Neural progenitor cell (in vitro differentiated cells): ENCODE measurements at regions not wholly inside any gene's neighbourhood (a gene's known extent, or its start where the extent isn't known, plus 50 kb on each side); places are given as distances from the start of the nearest gene placed in this dataset.

Experiments used
- DNase-seq: peaks from one replicate; pipeline ENCODE4 v3.0.0-alpha.2; 2016; ENCODE audit warnings: low spot score
- H2AFZ ChIP-seq: fragments of 200-600 bp; sonication (generic); replicated peaks from 2 replicates; pipeline ENCODE4 v1.6.1; 2016; ENCODE audit warnings: antibody characterized with exemption
- H3F3A ChIP-seq: fragments of 200-600 bp; sonication (generic); 2 replicates; pipeline ENCODE4 v1.6.1; 2016; ENCODE audit warnings: antibody characterized with exemption, low read depth
- H3K27ac ChIP-seq: fragments of 200-600 bp; sonication (generic); 2 replicates; pipeline ENCODE4 v1.5.1; 2016; ENCODE audit warnings: mild to moderate bottlenecking
- H3K27me3 ChIP-seq: fragments of 200-600 bp; sonication (generic); 2 replicates; pipeline ENCODE4 v1.6.1; 2016; ENCODE audit warnings: mild to moderate bottlenecking, moderate library complexity
- H3K36me3 ChIP-seq: fragments of 200-600 bp; sonication (generic); 2 replicates; pipeline ENCODE4 v1.5.1; 2016
- H3K4me1 ChIP-seq: fragments of 200-600 bp; sonication (generic); 2 replicates; pipeline ENCODE4 v1.6.1; 2016; ENCODE audit warnings: mixed run types
- H3K4me2 ChIP-seq: fragments of 200-600 bp; sonication (generic); 2 replicates; pipeline ENCODE4 v1.6.1; 2016
- H3K4me3 ChIP-seq: fragments of 200-600 bp; sonication (generic); 2 replicates; pipeline ENCODE4 v1.5.1; 2016
- H3K79me2 ChIP-seq: fragments of 200-600 bp; sonication (generic); 2 replicates; pipeline ENCODE4 v1.6.1; 2016; ENCODE audit warnings: low read depth
- H3K9ac ChIP-seq: fragments of 200-600 bp; sonication (generic); 2 replicates; pipeline ENCODE4 v1.6.1; 2016
- H3K9me3 ChIP-seq: fragments of 200-600 bp; sonication (generic); 2 replicates; pipeline ENCODE4 v1.5.1; 2016; ENCODE audit warnings: low read depth
- H4K20me1 ChIP-seq: fragments of 200-600 bp; sonication (generic); 2 replicates; pipeline ENCODE4 v1.6.1; 2016; ENCODE audit warnings: low read depth
- H3K27ac Mint-ChIP-seq: 3 replicates; pipeline ENCODE4 v1.8.0; 2021; ENCODE audit warnings: mixed read lengths
- H3K27me3 Mint-ChIP-seq: 2 replicates; pipeline ENCODE4 v1.8.0; 2022; ENCODE audit warnings: low read depth, mild to moderate bottlenecking, inconsistent platforms, moderate library complexity, mixed read lengths; ENCODE audit not compliant: insufficient read depth
- H3K36me3 Mint-ChIP-seq: 3 replicates; pipeline ENCODE4 v1.8.0; 2021; ENCODE audit warnings: mixed read lengths
- H3K4me1 Mint-ChIP-seq: 3 replicates; pipeline ENCODE4 v1.8.0; 2021; ENCODE audit warnings: mixed read lengths
- H3K4me3 Mint-ChIP-seq: 3 replicates; pipeline ENCODE4 v1.8.0; 2021; ENCODE audit warnings: mild to moderate bottlenecking, moderate library complexity, mixed read lengths
- H3K9me3 Mint-ChIP-seq: 3 replicates; pipeline ENCODE4 v1.8.0; 2020; ENCODE audit warnings: mixed read lengths
- EZH2 ChIP-seq: fragments of 200-600 bp; sonication (generic); IDR thresholded peaks from 2 replicates; pipeline ENCODE4 v1.6.1; 2017; ENCODE audit warnings: antibody characterized with exemption, mild to moderate bottlenecking, moderate library complexity
- EZH2phosphoT487 ChIP-seq: fragments of 200-600 bp; sonication (generic); IDR thresholded peaks from 2 replicates; pipeline ENCODE4 v1.6.1; 2017; ENCODE audit warnings: antibody characterized with exemption
- TF ChIP-seq, protein P1 (sequence below): fragments of 200-600 bp; sonication (generic); IDR thresholded peaks from 2 replicates; pipeline ENCODE4 v1.5.1; 2017; ENCODE audit warnings: antibody characterized with exemption, mild to moderate bottlenecking

DNA sequence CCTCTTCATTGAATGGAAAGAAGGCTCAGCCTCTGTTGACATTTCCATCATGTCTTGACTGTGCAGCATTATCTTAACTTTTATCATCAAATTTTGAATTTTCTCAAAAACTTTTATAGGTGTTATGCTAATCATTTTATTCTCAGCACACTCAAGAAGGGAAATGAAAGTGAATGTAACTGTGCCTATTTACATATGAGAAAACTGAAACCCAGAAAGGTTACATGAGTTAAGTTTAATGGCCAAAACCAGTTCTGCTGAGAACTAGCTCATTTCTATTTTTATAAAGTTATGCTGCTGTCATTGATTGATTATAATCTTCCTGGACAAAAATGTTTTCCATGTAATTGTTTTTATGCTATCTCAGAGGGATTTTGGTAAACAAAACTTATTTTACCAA, 618.8 kb upstream of the NRXN1 start:
- Mint-ChIP-seq H3K36me3 (no peaks in the 10 kb centered on the region), H3K4me3 (no peak overlapping the region), H3K9me3 (no peaks in the 10 kb centered on the region), H3K4me1 (no peaks in the 10 kb centered on the region), H3K27ac (no peak overlapping the region), H3K27me3 (no peaks in the 10 kb centered on the region)
- Histone ChIP-seq H3F3A (no peaks in the 10 kb centered on the region), H3K36me3 (no peaks in the 10 kb centered on the region), H3K4me3 (no peak overlapping the region), H4K20me1 (no peaks in the 10 kb centered on the region), H3K27me3 (no peaks in the 10 kb centered on the region), H2AFZ (no peak overlapping the region), H3K4me1 (peaks cover 8% of the 10 kb centered on the region), H3K4me2 (no peak overlapping the region), H3K9ac (no peak overlapping the region), H3K27ac (no peak overlapping the region), H3K79me2 (no peaks in the 10 kb centered on the region), H3K9me3 (no peaks in the 10 kb centered on the region)
- TF ChIP-seq, protein P1, sequence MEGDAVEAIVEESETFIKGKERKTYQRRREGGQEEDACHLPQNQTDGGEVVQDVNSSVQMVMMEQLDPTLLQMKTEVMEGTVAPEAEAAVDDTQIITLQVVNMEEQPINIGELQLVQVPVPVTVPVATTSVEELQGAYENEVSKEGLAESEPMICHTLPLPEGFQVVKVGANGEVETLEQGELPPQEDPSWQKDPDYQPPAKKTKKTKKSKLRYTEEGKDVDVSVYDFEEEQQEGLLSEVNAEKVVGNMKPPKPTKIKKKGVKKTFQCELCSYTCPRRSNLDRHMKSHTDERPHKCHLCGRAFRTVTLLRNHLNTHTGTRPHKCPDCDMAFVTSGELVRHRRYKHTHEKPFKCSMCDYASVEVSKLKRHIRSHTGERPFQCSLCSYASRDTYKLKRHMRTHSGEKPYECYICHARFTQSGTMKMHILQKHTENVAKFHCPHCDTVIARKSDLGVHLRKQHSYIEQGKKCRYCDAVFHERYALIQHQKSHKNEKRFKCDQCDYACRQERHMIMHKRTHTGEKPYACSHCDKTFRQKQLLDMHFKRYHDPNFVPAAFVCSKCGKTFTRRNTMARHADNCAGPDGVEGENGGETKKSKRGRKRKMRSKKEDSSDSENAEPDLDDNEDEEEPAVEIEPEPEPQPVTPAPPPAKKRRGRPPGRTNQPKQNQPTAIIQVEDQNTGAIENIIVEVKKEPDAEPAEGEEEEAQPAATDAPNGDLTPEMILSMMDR = no peak
- TF ChIP-seq EZH2 (no peak), EZH2phosphoT487 (no peak)
- no peak for DNase-seq

DNA sequence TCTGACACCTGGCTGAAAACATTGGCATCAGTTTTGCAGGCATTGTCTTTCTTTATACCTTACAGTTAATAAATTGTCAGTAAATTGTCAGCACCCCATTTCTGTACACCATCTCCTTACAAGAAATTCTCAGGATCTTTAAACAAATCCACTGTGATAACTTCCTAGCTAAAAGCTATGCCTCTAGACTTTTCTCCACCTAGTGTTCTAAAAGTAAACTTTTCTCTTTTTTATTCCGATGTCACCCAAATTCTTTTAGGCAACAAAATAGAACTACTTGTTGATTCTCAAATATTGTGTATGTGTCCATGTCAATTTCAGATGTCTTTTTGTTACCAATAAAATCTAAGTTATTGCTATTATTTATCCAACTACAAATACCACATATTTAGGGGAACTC, 617.4 kb upstream of the NRXN1 start:
- no peak for DNase-seq
- no peaks in the 10 kb centered on the region for H3K9me3 ChIP-seq
- H3K27me3 ChIP-seq = no peaks in the 10 kb centered on the region
- H3K4me3 Mint-ChIP-seq = no peak overlapping the region
- no peak overlapping the region for H3K4me2 ChIP-seq
- no peaks in the 10 kb centered on the region for H4K20me1 ChIP-seq
- H3K4me1 ChIP-seq = peaks cover 8% of the 10 kb centered on the region
- H3K9me3 Mint-ChIP-seq = no peaks in the 10 kb centered on the region
- H3K27ac ChIP-seq = no peak overlapping the region
- H3K36me3 ChIP-seq = no peaks in the 10 kb centered on the region
- H3K27ac Mint-ChIP-seq = no peak overlapping the region
- TF ChIP-seq, protein P1 = peak; percentile 23
- TF ChIP-seq EZH2phosphoT487 = no peak
- H3K9ac ChIP-seq = no peak overlapping the region
- H2AFZ ChIP-seq = no peak overlapping the region
- no peaks in the 10 kb centered on the region for H3K79me2 ChIP-seq
- no peak overlapping the region for H3K4me3 ChIP-seq
- no peaks in the 10 kb centered on the region for H3F3A ChIP-seq
- no peaks in the 10 kb centered on the region for H3K27me3 Mint-ChIP-seq
- H3K36me3 Mint-ChIP-seq = no peaks in the 10 kb centered on the region
- H3K4me1 Mint-ChIP-seq = no peaks in the 10 kb centered on the region

DNA sequence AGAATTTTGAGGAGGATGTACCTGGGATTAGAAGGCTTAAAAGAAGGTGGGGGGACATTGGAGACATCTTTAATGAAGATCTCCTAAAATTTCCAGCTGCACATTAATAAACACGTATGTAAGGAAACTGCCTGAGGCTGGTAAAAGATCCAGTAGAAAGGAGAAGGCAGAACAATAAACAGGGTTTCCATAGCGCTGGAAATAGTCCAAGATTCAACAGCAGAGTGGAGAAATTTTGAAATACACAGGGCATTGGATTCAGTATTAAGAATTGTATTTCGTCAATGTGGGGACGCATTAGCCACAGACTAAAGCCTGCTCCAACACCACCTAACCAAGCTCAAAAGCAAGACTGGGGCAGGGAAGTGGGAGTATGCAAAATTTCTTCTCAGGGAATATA, 606.9 kb upstream of the NRXN1 start:
- Histone ChIP-seq H3K4me2 (no peak overlapping the region), H3K9ac (no peak overlapping the region), H3K36me3 (no peaks in the 10 kb centered on the region), H3K27me3 (no peaks in the 10 kb centered on the region), H3K4me3 (no peak overlapping the region), H2AFZ (no peak overlapping the region), H3K4me1 (no peaks in the 10 kb centered on the region), H3F3A (no peaks in the 10 kb centered on the region), H4K20me1 (no peaks in the 10 kb centered on the region), H3K27ac (no peak overlapping the region), H3K9me3 (no peaks in the 10 kb centered on the region), H3K79me2 (no peaks in the 10 kb centered on the region)
- H3K27ac Mint-ChIP-seq = peak overlapping the region; percentile 8
- no peak for TF ChIP-seq EZH2
- no peak for TF ChIP-seq EZH2phosphoT487
- TF ChIP-seq, protein P1 = no peak
- no peaks in the 10 kb centered on the region for H3K4me1 Mint-ChIP-seq
- peaks cover 3% of the 10 kb centered on the region for H3K9me3 Mint-ChIP-seq
- no peak for DNase-seq
- no peaks in the 10 kb centered on the region for H3K36me3 Mint-ChIP-seq
- H3K4me3 Mint-ChIP-seq = no peak overlapping the region
- no peaks in the 10 kb centered on the region for H3K27me3 Mint-ChIP-seq

DNA sequence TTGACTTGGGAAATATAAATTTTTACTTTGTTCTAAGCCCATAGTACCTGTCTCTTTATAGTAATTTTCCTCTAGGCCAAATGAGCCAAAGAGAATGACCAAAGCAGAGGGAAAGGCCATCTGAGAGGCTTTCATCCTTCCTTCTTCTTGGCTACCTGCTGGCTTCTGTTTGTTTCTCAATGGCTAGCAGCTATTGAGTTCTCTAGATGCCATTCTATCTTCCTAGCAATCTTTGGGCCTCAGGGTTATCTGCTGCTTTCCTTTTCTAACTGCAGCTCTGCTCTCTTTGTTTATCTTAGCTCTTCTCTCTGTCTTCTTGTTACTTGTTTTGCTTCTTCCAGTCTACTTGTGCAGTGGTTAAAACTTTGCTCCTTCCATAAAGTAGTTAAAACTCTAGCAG, 601.1 kb upstream of the NRXN1 start:
- H3K9ac ChIP-seq = no peak overlapping the region
- no peaks in the 10 kb centered on the region for H3K9me3 Mint-ChIP-seq
- no peaks in the 10 kb centered on the region for H3F3A ChIP-seq
- H3K9me3 ChIP-seq = no peaks in the 10 kb centered on the region
- peak overlapping the region; percentile 28 for H3K4me2 ChIP-seq
- H3K36me3 Mint-ChIP-seq = no peaks in the 10 kb centered on the region
- no peak overlapping the region for H3K4me3 Mint-ChIP-seq
- H3K79me2 ChIP-seq = no peaks in the 10 kb centered on the region
- H3K4me1 Mint-ChIP-seq = peaks cover 5% of the 10 kb centered on the region
- DNase-seq = no peak
- no peak overlapping the region for H3K27ac Mint-ChIP-seq
- no peaks in the 10 kb centered on the region for H3K27me3 Mint-ChIP-seq
- peak overlapping the region; percentile 19 for H2AFZ ChIP-seq
- no peaks in the 10 kb centered on the region for H3K27me3 ChIP-seq
- H3K36me3 ChIP-seq = no peaks in the 10 kb centered on the region
- H3K27ac ChIP-seq = peak overlapping the region; percentile 13
- TF ChIP-seq EZH2 = no peak
- TF ChIP-seq EZH2phosphoT487 = no peak
- TF ChIP-seq, protein P1 = no peak
- peaks cover 10% of the 10 kb centered on the region for H3K4me1 ChIP-seq
- H3K4me3 ChIP-seq = no peak overlapping the region
- no peaks in the 10 kb centered on the region for H4K20me1 ChIP-seq
